Spleen (tissue), 7 donors: ENCODE measurements at regions not wholly inside any gene's neighbourhood (a gene's known extent, or its start where the extent isn't known, plus 50 kb on each side); places are given as distances from the start of the nearest gene placed in this dataset.

Experiments
- POLR2A ChIP-seq, 3 donors: fragments of 450-650 bp; IDR thresholded peaks; one replicate each; pipeline ENCODE4 v1.5.1; 2017; ENCODE audit warnings: antibody characterized with exemption in 3 of 3, mild to moderate bottlenecking in 1 of 3
- POLR2AphosphoS5 ChIP-seq, 3 donors: sonication (generic); formaldehyde crosslinking; IDR thresholded peaks; one replicate each; pipeline ENCODE4 v1.5.1; 2017; ENCODE audit warnings: antibody characterized with exemption in 3 of 3
- TF ChIP-seq, protein P1 (sequence below), 11 experiments: fragments of 200-600 bp in 7 of 11; fragments of 450-650 bp in 4 of 11; sonication (generic) in 4 of 11; IDR thresholded peaks in 8 of 11; conservative IDR thresholded peaks in 3 of 11; 1 replicate in 7 of 11; 2 replicates in 4 of 11; pipeline versions ENCODE4 v1.4.0 to v1.8.0; 2016 to 2021; ENCODE audit warnings: antibody characterized with exemption in 11 of 11, inconsistent platforms in 4 of 11, mild to moderate bottlenecking in 1 of 11
- donor health status: DM: no; HTN: no; CAD: no; lungs with moderate emphysema.
- donor health status: DM: no; HTN: no; CAD: no.
- donor health status: DM: no; HTN: no; CAD: no.

DNA sequence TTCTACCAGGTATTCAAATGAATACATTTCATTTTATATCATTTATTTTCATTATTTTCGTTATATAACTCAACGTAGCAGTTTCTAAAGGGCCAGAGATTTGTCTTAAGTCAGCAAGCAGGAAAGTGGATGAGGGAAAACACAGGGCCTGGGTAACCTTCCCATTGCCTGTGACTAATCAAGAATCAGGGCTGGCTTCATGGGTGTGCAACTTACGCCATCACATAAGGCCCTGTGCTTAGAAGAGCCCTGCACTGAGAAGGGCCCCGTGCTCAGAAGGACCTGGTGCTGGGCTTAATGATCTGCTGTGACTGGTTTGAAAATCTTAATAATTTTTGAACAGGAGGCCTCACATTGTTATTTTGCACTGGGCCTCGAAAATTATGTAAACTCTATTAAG, 65.4 kb upstream of the FAM9C start:
- TF ChIP-seq, protein P1, sequence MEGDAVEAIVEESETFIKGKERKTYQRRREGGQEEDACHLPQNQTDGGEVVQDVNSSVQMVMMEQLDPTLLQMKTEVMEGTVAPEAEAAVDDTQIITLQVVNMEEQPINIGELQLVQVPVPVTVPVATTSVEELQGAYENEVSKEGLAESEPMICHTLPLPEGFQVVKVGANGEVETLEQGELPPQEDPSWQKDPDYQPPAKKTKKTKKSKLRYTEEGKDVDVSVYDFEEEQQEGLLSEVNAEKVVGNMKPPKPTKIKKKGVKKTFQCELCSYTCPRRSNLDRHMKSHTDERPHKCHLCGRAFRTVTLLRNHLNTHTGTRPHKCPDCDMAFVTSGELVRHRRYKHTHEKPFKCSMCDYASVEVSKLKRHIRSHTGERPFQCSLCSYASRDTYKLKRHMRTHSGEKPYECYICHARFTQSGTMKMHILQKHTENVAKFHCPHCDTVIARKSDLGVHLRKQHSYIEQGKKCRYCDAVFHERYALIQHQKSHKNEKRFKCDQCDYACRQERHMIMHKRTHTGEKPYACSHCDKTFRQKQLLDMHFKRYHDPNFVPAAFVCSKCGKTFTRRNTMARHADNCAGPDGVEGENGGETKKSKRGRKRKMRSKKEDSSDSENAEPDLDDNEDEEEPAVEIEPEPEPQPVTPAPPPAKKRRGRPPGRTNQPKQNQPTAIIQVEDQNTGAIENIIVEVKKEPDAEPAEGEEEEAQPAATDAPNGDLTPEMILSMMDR (IDR thresholded peaks at IDR 0.05 in 8 of 11, conservative IDR thresholded peaks at IDR 0.05 in 3 of 11), result no peak
- TF ChIP-seq POLR2AphosphoS5 (IDR thresholded peaks at IDR 0.05), result no peak
- no peak for TF ChIP-seq POLR2A (IDR thresholded peaks at IDR 0.05)
